GM19043 (cell line): ENCODE measurements at regions not wholly inside any gene's neighbourhood (a gene's known extent, or its start where the extent isn't known, plus 50 kb on each side); places are given as distances from the start of the nearest gene placed in this dataset.
"Not testable (repeated sequence)": the region's sequence is repeated elsewhere in the genome, so short reads cannot be mapped to it uniquely, and the experiment has no call there.

Experiments
- ATAC-seq: cut with Tn5 transposase; IDR thresholded peaks from one replicate; pipeline ENCODE4 v1.9.1; 2021; ENCODE audit warnings: low read depth; ENCODE audit not compliant: unreplicated experiment

DNA sequence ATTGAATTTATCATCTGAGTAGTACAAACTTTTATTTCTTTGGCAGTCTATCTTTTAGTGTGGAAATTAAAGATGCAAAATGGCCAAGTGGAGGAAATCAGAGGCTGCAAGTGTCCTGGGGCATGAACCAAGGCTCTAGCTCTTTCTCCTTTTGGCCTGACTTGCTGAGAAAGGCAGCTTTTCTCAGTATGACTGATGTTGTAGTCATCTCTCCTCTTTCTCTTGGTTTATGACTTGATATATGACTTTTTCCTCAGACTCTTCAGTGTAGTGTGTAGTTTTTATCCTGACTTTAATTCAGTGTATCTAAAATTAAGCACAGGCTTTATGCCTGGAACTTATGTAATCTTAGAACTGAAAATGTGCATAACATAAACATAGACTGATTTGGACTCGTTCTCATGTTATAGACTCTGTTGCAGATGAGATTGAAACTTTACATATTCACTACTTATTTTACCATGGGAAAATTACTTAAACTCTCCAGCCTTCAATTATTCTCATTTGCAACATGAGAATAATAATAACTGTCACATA lies 65.7 kb downstream of the SLITRK5 start:
- ATAC-seq, result no peak

DNA sequence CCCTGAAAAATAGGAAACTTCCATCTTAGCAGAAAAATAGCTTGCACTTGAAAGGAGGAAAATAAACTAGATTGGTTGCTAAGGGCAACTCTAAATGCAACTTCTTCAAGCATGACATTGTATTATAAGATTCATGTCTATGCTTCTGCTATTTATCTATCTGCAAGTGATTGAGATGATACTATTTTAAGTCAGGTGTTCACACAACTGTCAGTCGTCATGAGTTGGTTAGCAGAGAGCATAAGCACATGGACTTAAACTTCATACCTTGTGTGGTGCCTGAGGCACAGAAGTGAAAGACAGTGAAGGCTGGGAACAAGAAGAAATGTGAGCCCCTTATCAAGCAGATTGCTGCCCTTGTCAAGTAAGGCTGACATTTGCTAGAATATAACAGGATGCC lies 82.9 kb downstream of the SLITRK5 start:
- no peak for ATAC-seq

GRCh38 chr13:87769445-87769844 lies 98.3 kb downstream of the SLITRK5 start:
- no peak for ATAC-seq

- no peak for ATAC-seq
Observed at GRCh38 chr13:87777387-87777786, 106.2 kb downstream of the SLITRK5 start.

- ATAC-seq, result no peak
Observed at GRCh38 chr13:87778128-87778527, 107.0 kb downstream of the SLITRK5 start.

GRCh38 chr13:87779426-87779825 lies 108.3 kb downstream of the SLITRK5 start:
- ATAC-seq, result no peak

DNA sequence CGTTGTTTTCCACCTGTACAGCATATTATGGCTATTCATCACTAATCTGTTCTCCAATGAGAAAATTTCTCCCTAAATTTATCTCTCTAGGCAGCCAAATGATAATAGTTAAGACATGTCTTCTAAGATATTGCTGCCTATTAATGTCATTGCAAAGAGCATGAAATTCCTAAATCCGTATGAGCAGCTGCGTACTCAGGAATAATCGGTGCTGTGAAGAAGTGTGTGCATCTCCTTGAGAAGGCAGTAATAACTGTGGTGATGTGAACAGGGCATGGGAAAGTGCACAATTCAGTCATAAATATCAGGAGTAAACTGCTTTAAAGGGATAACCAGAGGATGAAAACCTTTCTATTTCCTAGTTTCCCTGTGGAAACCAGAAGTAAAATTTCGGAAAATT lies 112.2 kb downstream of the SLITRK5 start:
- ATAC-seq, result no peak

- no peak for ATAC-seq
Observed at GRCh38 chr13:87788363-87788762, 117.2 kb downstream of the SLITRK5 start.

DNA sequence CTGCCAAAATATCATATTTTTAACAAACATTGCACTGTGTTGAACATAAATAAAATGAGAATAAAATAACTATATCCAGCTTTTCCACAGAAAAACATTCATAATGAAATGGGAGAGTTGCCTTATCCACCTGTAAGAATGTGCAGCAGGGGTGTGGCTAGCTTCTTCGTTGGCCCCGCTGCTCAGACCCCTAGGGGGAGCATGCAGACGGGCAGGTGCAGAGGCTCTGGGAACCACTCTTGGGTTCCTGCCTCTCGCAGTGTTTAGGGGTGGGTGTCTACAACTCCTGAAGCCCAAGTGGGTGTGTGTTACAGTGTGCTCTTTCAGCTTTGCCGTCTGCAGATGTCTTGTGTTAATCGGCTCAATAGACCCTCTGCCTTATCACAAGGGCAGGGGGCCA lies 121.7 kb downstream of the SLITRK5 start:
- no peak for ATAC-seq

DNA sequence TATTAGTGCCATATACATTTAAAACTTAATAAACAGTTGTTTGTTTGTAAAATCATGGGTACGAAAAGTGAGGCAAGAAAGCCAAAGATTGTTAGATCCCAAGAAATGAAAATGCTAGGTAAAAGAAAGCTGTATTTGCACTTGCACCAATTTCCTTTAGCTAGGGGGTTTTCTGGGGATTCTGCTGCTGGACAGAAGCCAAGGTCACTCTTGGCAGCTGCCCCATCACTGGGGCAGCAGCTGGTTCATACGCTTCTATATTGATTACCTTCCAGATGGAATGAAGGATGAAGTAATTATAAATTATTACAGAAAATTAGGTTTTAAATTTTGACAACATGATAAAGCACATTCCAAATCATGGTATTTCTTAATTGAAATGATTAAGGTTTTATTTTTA lies 127.4 kb downstream of the SLITRK5 start:
- no peak for ATAC-seq

DNA sequence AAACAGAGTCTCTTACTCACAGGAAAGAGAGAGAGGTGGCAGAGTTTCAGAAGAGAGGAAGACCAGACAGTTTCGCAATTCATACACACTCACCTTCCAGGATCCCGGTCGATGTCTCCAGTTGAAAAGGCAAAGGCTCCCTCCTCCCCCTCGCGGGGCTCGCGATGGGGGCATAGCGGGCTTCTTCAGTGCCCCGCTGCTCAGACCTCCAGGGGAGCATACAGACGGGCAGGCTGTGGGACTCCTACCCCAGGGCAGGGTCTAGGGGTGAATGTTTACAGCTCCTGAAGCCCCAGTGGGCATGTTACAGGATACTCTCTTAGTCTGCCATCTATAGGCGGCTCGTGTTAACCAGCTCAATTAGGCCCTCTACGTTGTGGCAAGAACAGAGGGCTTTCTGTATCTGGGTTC lies 139.2 kb downstream of the SLITRK5 start:
- ATAC-seq, result no peak

DNA sequence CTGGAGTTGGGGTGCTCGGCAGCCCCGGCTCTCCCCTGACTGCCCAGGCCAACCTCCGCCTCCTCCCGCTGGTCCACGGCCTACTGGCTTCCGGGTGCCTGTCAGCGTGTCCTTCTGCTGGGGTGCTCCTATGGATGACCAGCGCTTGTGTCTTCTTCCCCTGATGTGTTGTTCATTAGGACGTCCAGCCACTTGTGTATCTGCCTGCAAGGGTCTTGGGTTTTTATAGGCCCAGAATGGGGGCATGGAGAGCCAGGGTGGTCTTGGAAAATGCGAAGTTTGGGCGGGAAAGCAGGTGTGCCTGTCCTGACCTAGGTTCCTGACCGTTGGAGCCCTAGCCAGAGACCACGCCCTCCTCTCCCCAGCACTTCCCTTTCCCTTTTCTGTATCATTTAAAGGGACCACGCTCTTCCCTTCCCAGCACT lies 139.8 kb downstream of the SLITRK5 start:
- no peak for ATAC-seq

- no peak for ATAC-seq
Observed at GRCh38 chr13:87814403-87814802, 143.2 kb downstream of the SLITRK5 start.

- ATAC-seq, result no peak
Observed at GRCh38 chr13:87820241-87820640, 149.1 kb downstream of the SLITRK5 start.

- ATAC-seq, result no peak
Observed at GRCh38 chr13:87821512-87821911, 150.3 kb downstream of the SLITRK5 start.

GRCh38 chr13:87826301-87826700 lies 155.1 kb downstream of the SLITRK5 start:
- ATAC-seq, result not testable (repeated sequence)

DNA sequence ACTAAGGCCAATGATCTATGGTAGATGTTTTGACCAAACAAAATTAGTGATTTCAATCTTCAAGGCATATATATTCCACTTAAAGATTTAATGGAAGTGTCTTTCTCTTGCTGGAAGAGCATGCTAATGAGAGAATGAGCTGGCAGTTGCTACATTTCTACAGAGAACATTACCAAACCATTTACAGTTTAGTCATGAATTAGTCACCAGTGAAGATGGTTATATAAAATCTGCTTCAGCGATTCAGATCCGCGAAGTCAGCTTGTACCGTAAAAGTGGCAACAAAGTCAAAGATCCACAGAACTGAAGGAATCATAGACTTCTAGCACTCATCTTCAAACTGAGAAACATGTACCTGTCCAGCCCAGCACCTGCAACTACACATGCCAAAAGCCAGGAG lies 156.3 kb downstream of the SLITRK5 start:
- no peak for ATAC-seq

DNA sequence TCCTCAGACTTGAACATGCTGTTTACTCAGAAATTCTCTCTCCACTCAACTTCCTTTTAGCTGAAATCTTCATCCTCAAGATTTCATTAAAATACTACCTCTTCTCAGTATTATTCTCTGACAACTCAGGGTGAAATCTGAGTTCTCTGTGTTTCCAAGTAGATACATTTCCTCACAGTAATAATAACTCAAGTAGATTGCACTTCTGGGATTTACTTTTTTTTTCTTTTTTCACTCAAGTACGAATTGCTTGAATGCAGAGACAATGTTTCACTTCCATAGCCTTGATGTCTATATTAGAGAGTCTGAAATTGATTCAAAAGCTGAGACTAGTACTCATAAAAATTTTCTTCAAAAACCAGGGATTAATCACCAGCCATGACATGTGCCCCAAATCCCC lies 166.4 kb downstream of the SLITRK5 start:
- no peak for ATAC-seq

DNA sequence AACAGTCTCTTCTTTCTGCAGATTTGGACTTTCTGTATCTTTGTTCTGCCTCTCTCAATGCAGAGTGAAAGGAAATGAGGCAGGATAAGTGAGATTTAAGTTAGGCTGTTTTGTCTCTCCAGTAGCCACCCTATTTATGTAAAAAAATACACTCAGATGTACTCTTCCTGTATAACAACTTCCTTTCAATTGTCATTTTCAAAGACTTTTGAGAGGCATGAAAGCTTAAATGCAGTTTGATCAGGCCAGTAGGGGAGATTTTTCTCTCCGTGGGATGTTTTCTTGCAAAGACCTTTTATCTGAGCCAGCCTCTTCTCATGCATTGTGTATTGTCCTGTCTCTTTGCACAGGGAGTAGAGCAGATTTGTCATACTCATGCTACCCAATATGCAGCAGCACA lies 166.8 kb downstream of the SLITRK5 start:
- no peak for ATAC-seq

DNA sequence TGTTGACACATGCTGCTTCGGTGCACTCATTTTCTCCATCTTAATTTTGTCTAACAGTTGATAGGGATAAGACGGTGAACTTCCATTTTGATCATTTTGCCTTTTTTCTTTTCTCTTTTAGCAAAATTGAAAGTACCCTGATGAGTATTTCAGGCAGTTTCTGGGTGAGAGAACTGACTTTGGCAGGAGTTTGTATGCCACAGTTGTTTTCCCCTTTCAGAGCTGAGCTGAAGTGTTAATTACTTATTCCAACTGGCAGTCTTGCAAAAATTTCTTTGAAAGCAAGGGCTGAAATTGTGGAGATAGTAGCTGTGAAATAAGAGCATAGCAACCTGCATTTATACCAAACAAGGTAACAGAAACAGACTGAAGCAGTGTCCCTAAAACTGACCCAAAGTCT lies 180.2 kb downstream of the SLITRK5 start:
- no peak for ATAC-seq

DNA sequence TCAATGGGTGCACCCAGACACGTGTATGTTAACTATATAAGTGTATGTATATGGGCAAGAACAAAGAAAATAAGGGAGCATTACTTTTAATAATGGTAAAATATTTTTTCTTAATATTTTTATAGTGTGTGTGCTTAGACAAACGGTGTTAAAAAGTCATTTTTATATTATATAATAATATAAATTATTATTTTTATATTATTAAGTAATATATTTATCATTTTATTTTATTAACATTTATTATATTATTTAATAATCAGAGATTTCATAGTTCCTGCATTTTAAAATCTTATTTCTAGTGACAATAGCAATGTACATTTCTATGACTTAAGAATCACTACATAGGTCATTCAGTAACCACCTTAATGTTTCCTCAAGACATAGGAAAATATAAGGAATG lies 184.4 kb downstream of the SLITRK5 start:
- no peak for ATAC-seq

GRCh38 chr13:87859261-87859660 lies 188.1 kb downstream of the SLITRK5 start:
- no peak for ATAC-seq

DNA sequence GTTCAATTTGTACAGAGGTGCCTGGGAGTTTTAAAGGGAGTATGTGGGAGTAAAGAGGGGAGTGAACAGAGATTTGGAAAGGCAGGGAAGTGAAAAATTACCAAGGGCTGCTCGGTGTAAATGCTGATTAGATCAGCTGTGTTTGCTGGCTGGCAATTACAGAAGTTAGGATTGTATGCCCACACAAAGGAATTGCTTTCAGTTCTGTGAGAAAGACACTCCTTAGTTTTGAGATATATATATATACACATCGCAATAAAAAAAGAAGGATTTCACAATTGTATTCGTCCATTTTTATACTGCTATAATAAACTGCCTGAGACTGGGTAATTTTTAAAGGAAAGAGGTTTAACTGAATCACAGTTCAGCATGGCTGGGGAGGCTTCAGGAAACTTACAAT lies 196.3 kb downstream of the SLITRK5 start:
- no peak for ATAC-seq
